ENCODE measurements at regions not wholly inside any gene's neighbourhood (a gene's known extent, or its start where the extent isn't known, plus 50 kb on each side); places are given as distances from the start of the nearest gene placed in this dataset.

GRCh38 chr2:17242813-17243485 lies 275.3 kb downstream of the RAD51AP2 start:
- no peaks in the 10 kb centered on the region for H3K79me2 ChIP-seq (ENCODE audit: low read length)
- no peak overlapping the region for H3K27ac ChIP-seq (ENCODE audit: low read length)
- no peaks in the 10 kb centered on the region for H4K20me1 ChIP-seq (ENCODE audit: insufficient read depth, low read depth, low read length)
- H3K36me3 ChIP-seq (ENCODE audit: insufficient read depth, low read length) = no peaks in the 10 kb centered on the region
- H3K4me3 ChIP-seq (ENCODE audit: low read length) = no peak overlapping the region
- no peaks in the 10 kb centered on the region for H3K4me1 ChIP-seq (ENCODE audit: low read length)
- H2AFZ ChIP-seq (ENCODE audit: low read length) = no peak overlapping the region
- no peak overlapping the region for H3K4me2 ChIP-seq (ENCODE audit: low read depth, low read length, poor library complexity, severe bottlenecking)
- no peaks in the 10 kb centered on the region for H3K27me3 ChIP-seq (ENCODE audit: low read length)
- no peak for DNase-seq
- H3K9ac ChIP-seq (ENCODE audit: low read length) = no peak overlapping the region
- H3K9me3 ChIP-seq (ENCODE audit: low read length) = no peaks in the 10 kb centered on the region
- H3K9me2 ChIP-seq (replicated peaks; ENCODE audit: insufficient read depth, low read length) = no peaks in the 10 kb centered on the region

DNA sequence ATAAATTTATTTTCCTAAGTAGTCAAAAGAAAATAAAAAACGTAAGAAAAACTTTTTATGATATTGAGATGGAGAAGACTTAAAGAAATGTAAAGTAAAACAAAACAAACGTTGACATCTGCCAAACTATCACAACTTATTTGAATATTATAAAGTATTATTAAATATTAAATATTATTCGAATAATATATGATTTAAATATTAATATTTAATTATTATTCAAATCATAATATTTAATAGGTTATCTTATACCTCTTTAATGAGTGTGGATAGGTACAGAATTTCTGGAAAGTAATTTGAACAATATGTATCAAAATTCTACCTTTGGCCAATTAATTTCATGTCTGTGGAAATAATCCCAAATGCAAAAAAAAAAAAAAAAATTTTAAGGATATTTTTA lies 278.7 kb downstream of the RAD51AP2 start:
- Histone ChIP-seq H3K79me2 (ENCODE audit: low read length) (no peaks in the 10 kb centered on the region), H3K9me3 (ENCODE audit: low read length) (no peaks in the 10 kb centered on the region), H3K4me3 (ENCODE audit: low read length) (no peak overlapping the region), H2AFZ (ENCODE audit: low read length) (no peak overlapping the region), H4K20me1 (ENCODE audit: insufficient read depth, low read depth, low read length) (no peaks in the 10 kb centered on the region), H3K4me2 (ENCODE audit: low read depth, low read length, poor library complexity, severe bottlenecking) (no peak overlapping the region), H3K9me2 (replicated peaks; ENCODE audit: insufficient read depth, low read length) (no peaks in the 10 kb centered on the region), H3K27me3 (ENCODE audit: low read length) (no peaks in the 10 kb centered on the region), H3K27ac (ENCODE audit: low read length) (no peak overlapping the region), H3K36me3 (ENCODE audit: insufficient read depth, low read length) (no peaks in the 10 kb centered on the region), H3K4me1 (ENCODE audit: low read length) (no peaks in the 10 kb centered on the region), H3K9ac (ENCODE audit: low read length) (no peak overlapping the region)
- no peak for DNase-seq

DNA sequence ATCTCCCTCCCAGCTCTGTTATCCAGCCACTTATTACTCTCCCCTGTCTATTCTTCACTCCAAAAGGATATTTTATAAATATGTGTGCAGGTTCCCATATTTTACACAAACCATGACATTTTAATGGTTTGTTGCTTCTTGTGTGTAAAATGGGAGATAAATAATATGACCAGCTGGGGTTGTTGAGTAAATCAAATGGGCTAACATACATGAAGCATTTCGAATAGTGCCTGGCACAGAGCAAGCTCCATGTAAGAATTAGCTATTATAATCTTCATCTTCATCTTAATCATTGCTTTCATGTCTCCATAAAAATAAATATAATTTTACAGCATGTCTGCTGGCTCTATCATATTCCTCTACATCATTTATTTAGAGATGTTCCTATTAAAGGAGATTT lies 283.1 kb downstream of the RAD51AP2 start:
- Histone ChIP-seq H3K79me2 (ENCODE audit: low read length) (no peaks in the 10 kb centered on the region), H3K4me3 (ENCODE audit: low read length) (no peak overlapping the region), H3K9me2 (replicated peaks; ENCODE audit: insufficient read depth, low read length) (no peaks in the 10 kb centered on the region)

GRCh38 chr2:17232776-17233556 lies 285.3 kb downstream of the RAD51AP2 start:
- H3K4me3 ChIP-seq (ENCODE audit: low read length) = no peak overlapping the region
- no peaks in the 10 kb centered on the region for H3K36me3 ChIP-seq (ENCODE audit: insufficient read depth, low read length)
- no peaks in the 10 kb centered on the region for H3K9me2 ChIP-seq (replicated peaks; ENCODE audit: insufficient read depth, low read length)
- H3K27me3 ChIP-seq (ENCODE audit: low read length) = no peaks in the 10 kb centered on the region
- H3K4me1 ChIP-seq (ENCODE audit: low read length) = no peaks in the 10 kb centered on the region
- H2AFZ ChIP-seq (ENCODE audit: low read length) = no peak overlapping the region
- H3K79me2 ChIP-seq (ENCODE audit: low read length) = no peaks in the 10 kb centered on the region
- H3K9me3 ChIP-seq (ENCODE audit: low read length) = no peaks in the 10 kb centered on the region
- H3K4me2 ChIP-seq (ENCODE audit: low read depth, low read length, poor library complexity, severe bottlenecking) = no peak overlapping the region
- H3K27ac ChIP-seq (ENCODE audit: low read length) = no peak overlapping the region
- no peak overlapping the region for H3K9ac ChIP-seq (ENCODE audit: low read length)
- no peaks in the 10 kb centered on the region for H4K20me1 ChIP-seq (ENCODE audit: insufficient read depth, low read depth, low read length)
- no peak for DNase-seq

More for the DNA sequence above, 283.1 kb downstream of the RAD51AP2 start:
- Histone ChIP-seq H4K20me1 (ENCODE audit: insufficient read depth, low read depth, low read length) (no peaks in the 10 kb centered on the region), H3K4me2 (ENCODE audit: low read depth, low read length, poor library complexity, severe bottlenecking) (no peak overlapping the region), H2AFZ (ENCODE audit: low read length) (no peak overlapping the region), H3K36me3 (ENCODE audit: insufficient read depth, low read length) (no peaks in the 10 kb centered on the region), H3K9me3 (ENCODE audit: low read length) (no peaks in the 10 kb centered on the region), H3K27me3 (ENCODE audit: low read length) (no peaks in the 10 kb centered on the region), H3K9ac (ENCODE audit: low read length) (no peak overlapping the region), H3K4me1 (ENCODE audit: low read length) (no peaks in the 10 kb centered on the region), H3K27ac (ENCODE audit: low read length) (no peak overlapping the region)
- DNase-seq = no peak

- H3K36me3 ChIP-seq (ENCODE audit: insufficient read depth, low read length) = no peaks in the 10 kb centered on the region
- H3K4me1 ChIP-seq (ENCODE audit: low read length) = no peaks in the 10 kb centered on the region
- H3K4me3 ChIP-seq (ENCODE audit: low read length) = no peak overlapping the region
These were observed 286.8 kb downstream of the RAD51AP2 start for GRCh38 chr2:17231394-17231965.

GRCh38 chr2:17229414-17229813 lies 288.8 kb downstream of the RAD51AP2 start:
- Histone ChIP-seq H3K79me2 (ENCODE audit: low read length) (no peaks in the 10 kb centered on the region), H3K4me3 (ENCODE audit: low read length) (no peak overlapping the region), H3K4me1 (ENCODE audit: low read length) (no peaks in the 10 kb centered on the region), H3K27me3 (ENCODE audit: low read length) (no peaks in the 10 kb centered on the region), H3K27ac (ENCODE audit: low read length) (no peak overlapping the region), H2AFZ (ENCODE audit: low read length) (no peak overlapping the region), H3K4me2 (ENCODE audit: low read depth, low read length, poor library complexity, severe bottlenecking) (no peak overlapping the region), H4K20me1 (ENCODE audit: insufficient read depth, low read depth, low read length) (no peaks in the 10 kb centered on the region), H3K9ac (ENCODE audit: low read length) (no peak overlapping the region), H3K9me3 (ENCODE audit: low read length) (no peaks in the 10 kb centered on the region), H3K9me2 (replicated peaks; ENCODE audit: insufficient read depth, low read length) (no peaks in the 10 kb centered on the region), H3K36me3 (ENCODE audit: insufficient read depth, low read length) (no peaks in the 10 kb centered on the region)
- DNase-seq = no peak

More at GRCh38 chr2:17231394-17231965, 286.8 kb downstream of the RAD51AP2 start:
- no peak for DNase-seq
- Histone ChIP-seq H3K27me3 (ENCODE audit: low read length) (no peaks in the 10 kb centered on the region), H3K79me2 (ENCODE audit: low read length) (no peaks in the 10 kb centered on the region), H3K4me2 (ENCODE audit: low read depth, low read length, poor library complexity, severe bottlenecking) (no peak overlapping the region), H3K9me2 (replicated peaks; ENCODE audit: insufficient read depth, low read length) (no peaks in the 10 kb centered on the region), H3K9ac (ENCODE audit: low read length) (no peak overlapping the region), H2AFZ (ENCODE audit: low read length) (no peak overlapping the region), H4K20me1 (ENCODE audit: insufficient read depth, low read depth, low read length) (no peaks in the 10 kb centered on the region), H3K9me3 (ENCODE audit: low read length) (no peaks in the 10 kb centered on the region), H3K27ac (ENCODE audit: low read length) (no peak overlapping the region)

- H3K9me2 ChIP-seq (replicated peaks; ENCODE audit: insufficient read depth, low read length) = no peaks in the 10 kb centered on the region
- no peaks in the 10 kb centered on the region for H3K4me1 ChIP-seq (ENCODE audit: low read length)
- H3K79me2 ChIP-seq (ENCODE audit: low read length) = no peaks in the 10 kb centered on the region
- H3K4me2 ChIP-seq (ENCODE audit: low read depth, low read length, poor library complexity, severe bottlenecking) = no peak overlapping the region
- H3K9me3 ChIP-seq (ENCODE audit: low read length) = no peaks in the 10 kb centered on the region
- no peak for DNase-seq
- no peaks in the 10 kb centered on the region for H3K36me3 ChIP-seq (ENCODE audit: insufficient read depth, low read length)
- H4K20me1 ChIP-seq (ENCODE audit: insufficient read depth, low read depth, low read length) = no peaks in the 10 kb centered on the region
- no peaks in the 10 kb centered on the region for H3K27me3 ChIP-seq (ENCODE audit: low read length)
- no peak overlapping the region for H3K4me3 ChIP-seq (ENCODE audit: low read length)
- no peak overlapping the region for H2AFZ ChIP-seq (ENCODE audit: low read length)
- no peak overlapping the region for H3K9ac ChIP-seq (ENCODE audit: low read length)
- no peak overlapping the region for H3K27ac ChIP-seq (ENCODE audit: low read length)
These were observed 289.8 kb downstream of the RAD51AP2 start for GRCh38 chr2:17228461-17228860.

DNA sequence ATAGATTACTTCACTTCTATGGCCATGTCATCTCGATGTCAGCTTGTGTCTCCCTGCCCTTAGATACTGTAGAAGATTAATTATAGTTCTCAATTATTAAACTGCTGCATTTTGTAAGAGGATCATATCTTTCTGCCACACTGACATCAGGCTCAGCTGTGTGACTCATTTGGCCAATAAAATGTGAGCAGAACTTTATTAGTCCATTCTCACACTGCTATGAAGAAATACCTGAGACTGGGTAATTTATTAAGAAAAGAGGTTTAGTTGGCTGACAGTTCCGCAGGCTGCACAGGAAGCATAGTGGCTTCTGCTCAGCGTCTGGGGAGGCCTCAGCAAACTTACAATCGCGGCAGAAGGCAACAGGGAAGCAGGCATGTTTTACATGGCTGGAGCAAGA lies 290.4 kb downstream of the RAD51AP2 start:
- no peaks in the 10 kb centered on the region for H4K20me1 ChIP-seq (ENCODE audit: insufficient read depth, low read depth, low read length)
- no peak overlapping the region for H3K9ac ChIP-seq (ENCODE audit: low read length)
- no peaks in the 10 kb centered on the region for H3K9me2 ChIP-seq (replicated peaks; ENCODE audit: insufficient read depth, low read length)
- H3K9me3 ChIP-seq (ENCODE audit: low read length) = no peaks in the 10 kb centered on the region
- no peak overlapping the region for H3K4me3 ChIP-seq (ENCODE audit: low read length)
- H2AFZ ChIP-seq (ENCODE audit: low read length) = no peak overlapping the region
- DNase-seq = no peak
- no peaks in the 10 kb centered on the region for H3K79me2 ChIP-seq (ENCODE audit: low read length)
- H3K36me3 ChIP-seq (ENCODE audit: insufficient read depth, low read length) = no peaks in the 10 kb centered on the region
- H3K4me1 ChIP-seq (ENCODE audit: low read length) = no peaks in the 10 kb centered on the region
- no peaks in the 10 kb centered on the region for H3K27me3 ChIP-seq (ENCODE audit: low read length)
- no peak overlapping the region for H3K27ac ChIP-seq (ENCODE audit: low read length)
- no peak overlapping the region for H3K4me2 ChIP-seq (ENCODE audit: low read depth, low read length, poor library complexity, severe bottlenecking)
